ENCODE measurements at regions not wholly inside any gene's neighbourhood (a gene's known extent, or its start where the extent isn't known, plus 50 kb on each side); places are given as distances from the start of the nearest gene placed in this dataset.

GRCh38 chr18:2407961-2408360 is 163.3 kb downstream of the METTL4 start:
- DNase-seq (ENCODE audit: low read depth in 1 of 2, low spot score in 1 of 2): no peak
- in situ Hi-C loops (cut with HindIII; ENCODE audit: low pct_unique_long_range_greater_than_20kb, low sequenced_read_pairs): no loop called here
- TF ChIP-seq JUND (IDR thresholded peaks at IDR 0.05; ENCODE audit: low read depth): no peak

- no peak for DNase-seq (ENCODE audit: low read depth in 1 of 2, low spot score in 1 of 2)
- TF ChIP-seq JUND (IDR thresholded peaks at IDR 0.05; ENCODE audit: low read depth): no peak
- in situ Hi-C loops (cut with HindIII; ENCODE audit: low pct_unique_long_range_greater_than_20kb, low sequenced_read_pairs): no loop called here
Observed at GRCh38 chr18:2409906-2410305, 161.4 kb downstream of the METTL4 start.

- DNase-seq (ENCODE audit: low read depth in 1 of 2, low spot score in 1 of 2): no peak
- TF ChIP-seq JUND (IDR thresholded peaks at IDR 0.05; ENCODE audit: low read depth): no peak
- in situ Hi-C loops (cut with HindIII; ENCODE audit: low pct_unique_long_range_greater_than_20kb, low sequenced_read_pairs): no loop called here
Observed at GRCh38 chr18:2410688-2411087, 160.6 kb downstream of the METTL4 start.

DNA sequence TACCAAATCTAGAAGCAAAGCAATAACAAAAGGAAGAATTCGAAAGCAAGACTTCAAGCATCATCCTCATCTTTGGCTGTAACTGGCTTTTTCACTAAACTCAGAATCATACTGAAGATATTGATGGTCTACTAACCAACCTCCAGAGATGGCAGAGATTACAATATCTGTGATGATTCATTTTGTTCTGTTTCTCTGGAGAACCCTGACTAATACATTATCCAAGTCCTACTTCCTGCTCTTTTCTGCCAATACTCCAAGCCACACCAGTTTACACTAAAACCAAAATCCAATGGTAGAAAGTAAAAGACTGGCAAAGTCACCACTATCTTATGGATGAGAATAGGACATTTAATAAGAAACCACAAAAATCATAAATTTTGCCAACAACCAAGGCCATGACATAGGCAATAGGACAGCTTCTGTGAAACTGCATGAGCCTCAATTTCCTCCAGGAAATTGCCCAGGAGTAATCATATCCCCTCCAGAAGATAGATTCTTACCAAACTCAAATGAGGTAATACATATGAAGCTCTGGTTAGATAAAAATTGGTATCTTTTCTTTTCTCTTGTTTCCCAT is 159.8 kb downstream of the METTL4 start:
- no peak for DNase-seq (ENCODE audit: low read depth in 1 of 2, low spot score in 1 of 2)
- in situ Hi-C loops (cut with HindIII; ENCODE audit: low pct_unique_long_range_greater_than_20kb, low sequenced_read_pairs): no loop called here
- TF ChIP-seq JUND (IDR thresholded peaks at IDR 0.05; ENCODE audit: low read depth): no peak

DNA sequence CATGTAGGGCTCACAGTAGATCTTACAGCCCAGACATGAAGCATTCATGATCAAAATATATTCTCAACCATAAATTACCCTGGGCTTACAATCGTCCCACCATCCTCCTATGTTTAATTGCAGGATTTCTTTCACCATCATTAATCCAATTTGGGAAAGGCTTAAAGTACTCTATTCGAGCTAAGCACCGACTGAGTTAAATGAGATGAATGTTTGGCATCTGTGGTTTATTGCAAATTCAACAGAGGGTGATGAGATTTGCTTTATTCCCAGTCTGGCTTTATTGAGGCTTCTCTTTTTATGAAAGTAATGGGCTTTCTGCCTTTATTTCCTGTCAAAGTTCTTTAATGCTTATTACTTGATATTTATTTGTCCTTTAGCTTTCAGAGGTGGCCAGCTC is 159.0 kb downstream of the METTL4 start:
- no peak for DNase-seq (ENCODE audit: low read depth in 1 of 2, low spot score in 1 of 2)
- TF ChIP-seq JUND (IDR thresholded peaks at IDR 0.05; ENCODE audit: low read depth): no peak
- in situ Hi-C loops (cut with HindIII; ENCODE audit: low pct_unique_long_range_greater_than_20kb, low sequenced_read_pairs): no loop called here

- in situ Hi-C loops (cut with HindIII; ENCODE audit: low pct_unique_long_range_greater_than_20kb, low sequenced_read_pairs): no loop called here
- TF ChIP-seq JUND (IDR thresholded peaks at IDR 0.05; ENCODE audit: low read depth): no peak
- no peak for DNase-seq (ENCODE audit: low read depth in 1 of 2, low spot score in 1 of 2)
Observed at GRCh38 chr18:2412996-2413751, 158.1 kb downstream of the METTL4 start.

GRCh38 chr18:2414235-2414634 is 157.1 kb downstream of the METTL4 start:
- DNase-seq (ENCODE audit: low read depth in 1 of 2, low spot score in 1 of 2): no peak
- no peak for TF ChIP-seq JUND (IDR thresholded peaks at IDR 0.05; ENCODE audit: low read depth)
- in situ Hi-C loops (cut with HindIII; ENCODE audit: low pct_unique_long_range_greater_than_20kb, low sequenced_read_pairs): no loop called here

GRCh38 chr18:2415656-2416055 is 155.6 kb downstream of the METTL4 start:
- in situ Hi-C loops (cut with HindIII; ENCODE audit: low pct_unique_long_range_greater_than_20kb, low sequenced_read_pairs): no loop called here
- no peak for DNase-seq (ENCODE audit: low read depth in 1 of 2, low spot score in 1 of 2)
- TF ChIP-seq JUND (IDR thresholded peaks at IDR 0.05; ENCODE audit: low read depth): no peak

- no peak for TF ChIP-seq JUND (IDR thresholded peaks at IDR 0.05; ENCODE audit: low read depth)
- in situ Hi-C loops (cut with HindIII; ENCODE audit: low pct_unique_long_range_greater_than_20kb, low sequenced_read_pairs): no loop called here
- no peak for DNase-seq (ENCODE audit: low read depth in 1 of 2, low spot score in 1 of 2)
Observed at GRCh38 chr18:2417861-2418610, 153.3 kb downstream of the METTL4 start.

DNA sequence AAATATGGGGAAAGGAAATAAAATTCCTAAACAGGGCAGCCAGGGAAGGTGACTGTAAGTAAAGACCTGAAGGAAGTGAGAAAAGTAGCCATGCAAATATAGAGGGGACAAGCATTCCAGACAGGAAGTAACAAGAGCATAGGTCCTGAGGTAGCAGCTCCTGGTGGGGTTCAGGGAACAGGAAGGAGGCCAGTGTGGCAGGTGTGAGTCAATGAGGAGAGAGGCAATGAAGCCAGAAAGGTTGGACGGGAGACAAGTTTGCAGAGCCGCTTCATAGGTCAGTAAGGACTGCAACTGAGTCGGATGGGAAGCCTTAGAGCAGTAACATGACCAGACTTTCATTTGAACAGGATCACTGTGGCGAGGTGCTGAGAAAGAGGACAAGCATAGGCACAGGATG is 150.9 kb downstream of the METTL4 start:
- no peak for DNase-seq (ENCODE audit: low read depth in 1 of 2, low spot score in 1 of 2)
- no peak for TF ChIP-seq JUND (IDR thresholded peaks at IDR 0.05; ENCODE audit: low read depth)
- in situ Hi-C loops (cut with HindIII; ENCODE audit: low pct_unique_long_range_greater_than_20kb, low sequenced_read_pairs): no loop called here

DNA sequence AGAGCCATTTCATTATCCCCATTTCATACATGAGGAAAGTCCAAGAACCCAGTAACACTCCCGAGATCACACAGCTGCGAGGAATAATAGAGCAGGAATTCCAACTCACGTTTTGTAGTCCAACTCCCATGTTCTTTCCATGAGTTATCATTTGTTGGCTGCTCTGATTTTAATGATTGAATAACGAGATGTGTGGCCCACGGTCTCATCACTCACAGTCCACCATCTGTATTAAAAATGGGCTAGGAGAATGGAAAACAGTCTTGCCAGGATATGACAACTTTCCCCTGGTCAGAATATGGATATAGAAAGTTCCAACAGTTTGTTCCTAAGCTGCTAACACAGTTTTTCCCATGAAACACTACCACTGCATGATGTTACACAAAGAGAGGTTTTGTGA is 147.5 kb downstream of the METTL4 start:
- DNase-seq (ENCODE audit: low read depth in 1 of 2, low spot score in 1 of 2): no peak
- in situ Hi-C loops (cut with HindIII; ENCODE audit: low pct_unique_long_range_greater_than_20kb, low sequenced_read_pairs): no loop called here
- TF ChIP-seq JUND (IDR thresholded peaks at IDR 0.05; ENCODE audit: low read depth): no peak

DNA sequence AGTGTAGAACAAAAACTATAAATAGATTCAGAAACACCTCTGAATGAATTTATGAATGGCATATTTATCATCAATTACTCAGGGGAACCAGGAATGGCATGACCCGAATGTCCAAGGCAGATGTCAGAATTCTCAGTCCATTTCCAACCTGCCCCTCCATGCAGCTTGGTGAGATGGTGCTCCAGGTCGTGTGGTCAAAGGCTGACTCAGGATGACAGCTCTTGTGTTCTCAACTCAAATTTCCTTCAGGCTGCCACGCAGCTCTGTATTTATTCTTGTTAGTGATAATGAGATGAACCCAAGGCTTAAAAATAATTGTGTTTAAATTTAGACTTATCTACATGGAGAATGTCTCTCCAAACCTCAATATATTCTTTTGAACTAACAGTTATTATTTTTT is 146.9 kb downstream of the METTL4 start:
- in situ Hi-C loops (cut with HindIII; ENCODE audit: low pct_unique_long_range_greater_than_20kb, low sequenced_read_pairs): no loop called here
- TF ChIP-seq JUND (IDR thresholded peaks at IDR 0.05; ENCODE audit: low read depth): no peak
- DNase-seq (ENCODE audit: low read depth in 1 of 2, low spot score in 1 of 2): no peak
